Hematopoietic multipotent progenitor cell treated with erythropoietin and hydrocortisone succinate and interleukin-3 and kit ligand, for 4 days (in vitro differentiated cells): ENCODE measurements at regions not wholly inside any gene's neighbourhood (a gene's known extent, or its start where the extent isn't known, plus 50 kb on each side); places are given as distances from the start of the nearest gene placed in this dataset.
A peak's percentile ranks its signal among the peaks of the same experiment; 100 is the strongest.
"Not testable (repeated sequence)": the region's sequence is repeated elsewhere in the genome, so short reads cannot be mapped to it uniquely, and the experiment has no call there.

ENCODE experiments used
- DNase-seq: peaks from one replicate; pipeline ENCODE4 v3.0.0-alpha.2; 2015

GRCh38 chr16:48054881-48055601, 100.8 kb downstream of the ABCC12 start:
- DNase-seq, result peak; percentile 62

- no peak for DNase-seq
Measured at GRCh38 chr16:48053418-48053745, 102.4 kb downstream of the ABCC12 start.

GRCh38 chr16:48052731-48053417, 102.9 kb downstream of the ABCC12 start:
- no peak for DNase-seq

GRCh38 chr16:48050871-48051270, 104.9 kb downstream of the ABCC12 start:
- DNase-seq, result no peak

- no peak for DNase-seq
Measured at GRCh38 chr16:48049847-48050246, 105.9 kb downstream of the ABCC12 start.

- DNase-seq, result no peak
Measured at GRCh38 chr16:48047720-48048119, 108.1 kb downstream of the ABCC12 start.

GRCh38 chr16:48047241-48047640, 108.6 kb downstream of the ABCC12 start:
- no peak for DNase-seq

- no peak for DNase-seq
Measured at GRCh38 chr16:48044117-48044516, 111.7 kb downstream of the ABCC12 start.

GRCh38 chr16:48041981-48042421, 113.8 kb downstream of the ABCC12 start:
- DNase-seq, result peak; percentile 5

GRCh38 chr16:48035142-48035541, 120.7 kb downstream of the ABCC12 start:
- DNase-seq, result no peak

GRCh38 chr16:48030926-48031325, 124.9 kb downstream of the ABCC12 start:
- DNase-seq, result no peak

- no peak for DNase-seq
Measured at GRCh38 chr16:48029768-48030167, 126.0 kb downstream of the ABCC12 start.

- no peak for DNase-seq
Measured at GRCh38 chr16:48025359-48025758, 130.4 kb downstream of the ABCC12 start.

- DNase-seq, result no peak
Measured at GRCh38 chr16:48024042-48024441, 131.8 kb downstream of the ABCC12 start.

- no peak for DNase-seq
Measured at GRCh38 chr16:48022496-48022895, 133.3 kb downstream of the ABCC12 start.

GRCh38 chr16:48020617-48021016, 135.2 kb downstream of the ABCC12 start:
- DNase-seq, result not testable (repeated sequence)

GRCh38 chr16:48014349-48015135, 141.3 kb downstream of the ABCC12 start:
- no peak for DNase-seq

GRCh38 chr16:48013491-48013901, 142.3 kb downstream of the ABCC12 start:
- no peak for DNase-seq

GRCh38 chr16:48011878-48012658, 143.7 kb downstream of the ABCC12 start:
- DNase-seq, result no peak

GRCh38 chr16:48011466-48011865, 144.3 kb downstream of the ABCC12 start:
- no peak for DNase-seq

- no peak for DNase-seq
Measured at GRCh38 chr16:48008011-48008525, 147.7 kb downstream of the ABCC12 start.

- DNase-seq, result no peak
Measured at GRCh38 chr16:48004141-48004695, 151.6 kb downstream of the ABCC12 start.
